T1000 (cell line): ENCODE measurements at regions not wholly inside any gene's neighbourhood (a gene's known extent, or its start where the extent isn't known, plus 50 kb on each side); places are given as distances from the start of the nearest gene placed in this dataset.
A peak's percentile ranks its signal among the peaks of the same experiment; 100 is the strongest.

Experiments
- DNase-seq: peaks from one replicate; lab custom pipeline; 2025; ENCODE audit warnings: mixed read lengths; lab: John Stamatoyannopoulos, UW

GRCh38 chr2:56709181-56709580 is 525.4 kb downstream of the CCDC85A start:
- no peak for DNase-seq

GRCh38 chr2:56713161-56713676 is 529.4 kb downstream of the CCDC85A start:
- DNase-seq = no peak

- no peak for DNase-seq
Observed at GRCh38 chr2:56713978-56714377, 530.2 kb downstream of the CCDC85A start.

- no peak for DNase-seq
Observed at GRCh38 chr2:56714400-56714799, 530.6 kb downstream of the CCDC85A start.

- DNase-seq = no peak
Observed at GRCh38 chr2:56715683-56716082, 531.9 kb downstream of the CCDC85A start.

- no peak for DNase-seq
Observed at GRCh38 chr2:56718413-56718812, 534.6 kb downstream of the CCDC85A start.

- DNase-seq = no peak
Observed at GRCh38 chr2:56729212-56729611, 545.4 kb downstream of the CCDC85A start.

- DNase-seq = no peak
Observed at GRCh38 chr2:56732946-56733345, 549.2 kb downstream of the CCDC85A start.

- DNase-seq = no peak
Observed at GRCh38 chr2:56739413-56739812, 555.6 kb downstream of the CCDC85A start.

GRCh38 chr2:56741601-56742102 is 557.9 kb downstream of the CCDC85A start:
- peak; percentile 73 for DNase-seq

- no peak for DNase-seq
Observed at GRCh38 chr2:56743807-56744206, 560.0 kb downstream of the CCDC85A start.

GRCh38 chr2:56749152-56749752 is 565.5 kb downstream of the CCDC85A start:
- DNase-seq = no peak

GRCh38 chr2:56753182-56753581 is 569.4 kb downstream of the CCDC85A start:
- no peak for DNase-seq

- DNase-seq = no peak
Observed at GRCh38 chr2:56754066-56754615, 570.4 kb downstream of the CCDC85A start.

- no peak for DNase-seq
Observed at GRCh38 chr2:56754627-56755026, 570.8 kb downstream of the CCDC85A start.

GRCh38 chr2:56757884-56758545 is 574.2 kb downstream of the CCDC85A start:
- DNase-seq = no peak

GRCh38 chr2:56763683-56764082 is 579.9 kb downstream of the CCDC85A start:
- no peak for DNase-seq

- no peak for DNase-seq
Observed at GRCh38 chr2:56768973-56769372, 585.2 kb downstream of the CCDC85A start.

- no peak for DNase-seq
Observed at GRCh38 chr2:56770490-56770889, 586.7 kb downstream of the CCDC85A start.

GRCh38 chr2:56784046-56784445 is 600.3 kb downstream of the CCDC85A start:
- DNase-seq = no peak

- no peak for DNase-seq
Observed at GRCh38 chr2:56801214-56801613, 617.4 kb downstream of the CCDC85A start.

- DNase-seq = no peak
Observed at GRCh38 chr2:56801770-56802169, 618.0 kb downstream of the CCDC85A start.

- DNase-seq = no peak
Observed at GRCh38 chr2:56803596-56803995, 619.8 kb downstream of the CCDC85A start.
